SH-SY5Y (cell line): ENCODE measurements at regions not wholly inside any gene's neighbourhood (a gene's known extent, or its start where the extent isn't known, plus 50 kb on each side); places are given as distances from the start of the nearest gene placed in this dataset.

Experiments used
- GATA2 ChIP-seq: IDR thresholded peaks from 2 replicates; pipeline ENCODE4 v1.6.1; 2011; ENCODE audit warnings: mild to moderate bottlenecking, low read depth, low read length
- GATA3 ChIP-seq: IDR thresholded peaks from 2 replicates; pipeline ENCODE4 v1.6.1; 2011; ENCODE audit warnings: low read depth, mild to moderate bottlenecking, low read length, moderate library complexity

GRCh38 chrX:109841257-109841656 is 108.2 kb upstream of the ACSL4 start:
- TF ChIP-seq GATA2: no peak
- TF ChIP-seq GATA3: no peak
